Lung microvascular endothelial cell (primary cell): ENCODE measurements at regions not wholly inside any gene's neighbourhood (a gene's known extent, or its start where the extent isn't known, plus 50 kb on each side); places are given as distances from the start of the nearest gene placed in this dataset.

Source experiments
- DNase-seq, 2 donors: peaks; one replicate each; pipeline versions ENCODE4 v3.0.0 to v3.0.0-alpha.2; 2010; ENCODE audit warnings: low read depth in 2 of 2

DNA sequence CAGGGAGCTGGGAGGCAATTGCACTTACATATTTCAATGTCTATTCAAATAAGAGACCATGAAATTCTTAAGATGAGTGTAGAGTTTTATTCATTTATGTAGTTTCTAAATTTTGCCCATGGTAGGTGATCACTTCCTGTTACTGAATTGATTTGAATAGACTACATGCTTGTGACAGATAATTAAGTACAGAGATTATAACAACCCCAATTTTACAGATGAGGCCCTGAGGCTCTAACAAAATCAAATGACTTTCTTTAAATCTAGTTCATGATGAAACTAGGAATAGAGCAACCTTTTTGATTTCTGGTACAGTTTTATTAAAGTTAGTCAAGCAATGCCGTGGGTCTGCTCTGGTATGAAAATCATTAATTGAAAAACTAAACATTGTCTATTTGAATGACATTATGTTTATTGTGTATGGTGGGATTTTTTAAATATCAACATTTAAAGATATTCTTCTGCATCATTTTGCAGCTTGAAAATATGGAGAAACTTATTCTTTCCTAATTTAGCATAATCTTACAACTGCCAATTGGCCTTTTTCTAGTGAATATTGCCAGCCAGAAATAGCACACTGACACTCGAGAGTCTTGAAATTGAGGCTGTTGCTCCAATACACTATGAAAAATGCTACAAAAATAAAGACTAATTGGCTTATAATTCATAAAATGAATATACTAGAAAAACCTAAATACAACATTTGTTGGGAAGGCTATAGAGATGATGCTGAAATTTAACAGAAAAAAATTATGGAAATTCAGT, 308.9 kb downstream of the SLC6A15 start:
- DNase-seq: no peak

DNA sequence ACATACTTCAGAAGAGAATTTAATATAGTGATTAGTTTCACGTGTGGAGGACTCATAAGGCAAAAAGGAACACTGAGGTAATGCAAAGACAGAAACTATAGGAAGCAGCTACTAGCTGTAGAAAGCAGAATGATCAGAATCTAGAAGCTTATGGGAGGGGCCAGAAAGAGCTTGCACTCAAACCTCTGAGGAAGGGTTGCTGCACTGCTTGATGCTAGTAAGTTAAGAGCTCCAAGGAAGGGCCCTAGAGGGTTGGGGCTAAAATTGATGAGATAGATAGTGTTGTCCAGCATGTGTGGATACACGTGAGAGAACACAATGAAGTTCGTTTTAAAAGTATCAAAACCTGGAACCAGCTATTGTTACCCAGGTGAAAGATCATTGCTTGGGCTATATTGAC, 311.1 kb downstream of the SLC6A15 start:
- no peak for DNase-seq

DNA sequence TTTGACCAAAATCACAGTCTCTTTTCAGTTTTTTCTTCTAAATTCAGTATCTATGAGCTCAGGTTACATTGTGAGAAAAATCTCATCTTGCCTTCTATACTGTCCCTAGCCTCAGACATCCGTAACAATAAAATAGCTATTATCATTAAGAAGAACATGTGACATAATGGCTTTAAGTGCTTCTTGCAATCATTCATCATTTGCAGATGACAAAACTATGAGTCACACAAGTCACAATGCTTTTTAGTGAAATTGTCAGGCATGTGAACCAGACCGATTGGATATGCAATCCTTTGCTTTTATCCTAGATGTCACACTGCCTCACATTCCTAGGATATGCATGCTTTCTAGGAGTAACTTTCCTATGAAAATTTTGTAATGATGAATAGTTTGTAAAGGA, 313.1 kb downstream of the SLC6A15 start:
- DNase-seq: no peak

DNA sequence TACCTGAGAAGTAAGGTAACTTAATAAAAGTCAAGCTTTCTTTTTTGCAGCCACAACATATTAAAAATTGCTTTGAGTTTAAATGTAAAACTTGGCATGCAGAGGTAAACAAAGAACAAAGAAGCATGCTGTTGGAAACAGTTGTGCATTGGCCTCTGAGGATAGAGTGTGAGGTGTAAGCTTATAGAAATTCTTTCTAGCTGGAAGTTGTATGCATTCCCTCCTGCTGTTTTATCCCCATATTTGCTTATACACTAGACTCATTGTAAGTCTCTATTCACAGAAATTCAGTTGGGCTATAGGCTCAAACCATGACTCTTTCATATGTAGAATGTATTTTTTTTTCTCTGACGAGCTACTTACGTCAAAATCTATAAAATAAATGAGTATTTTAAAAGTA, 316.3 kb downstream of the SLC6A15 start:
- DNase-seq: no peak

DNA sequence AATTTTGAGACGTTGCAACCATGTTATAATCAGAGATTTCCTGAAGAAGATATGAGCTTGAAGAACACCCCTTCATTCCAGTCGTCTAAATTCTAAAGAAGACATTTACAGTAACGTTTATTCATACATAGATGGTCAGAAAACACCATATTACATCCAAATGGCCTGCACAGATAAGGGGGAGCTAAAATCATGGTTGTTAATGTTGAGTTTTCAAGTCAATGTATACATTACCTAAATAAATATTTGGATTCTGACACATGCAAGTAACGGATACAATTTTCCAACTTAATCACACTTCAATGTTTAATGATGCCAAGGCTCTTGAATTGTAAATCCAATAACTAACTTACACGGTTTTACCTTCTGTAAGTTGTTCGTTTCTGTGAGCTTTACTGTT, 318.4 kb downstream of the SLC6A15 start:
- no peak for DNase-seq

DNA sequence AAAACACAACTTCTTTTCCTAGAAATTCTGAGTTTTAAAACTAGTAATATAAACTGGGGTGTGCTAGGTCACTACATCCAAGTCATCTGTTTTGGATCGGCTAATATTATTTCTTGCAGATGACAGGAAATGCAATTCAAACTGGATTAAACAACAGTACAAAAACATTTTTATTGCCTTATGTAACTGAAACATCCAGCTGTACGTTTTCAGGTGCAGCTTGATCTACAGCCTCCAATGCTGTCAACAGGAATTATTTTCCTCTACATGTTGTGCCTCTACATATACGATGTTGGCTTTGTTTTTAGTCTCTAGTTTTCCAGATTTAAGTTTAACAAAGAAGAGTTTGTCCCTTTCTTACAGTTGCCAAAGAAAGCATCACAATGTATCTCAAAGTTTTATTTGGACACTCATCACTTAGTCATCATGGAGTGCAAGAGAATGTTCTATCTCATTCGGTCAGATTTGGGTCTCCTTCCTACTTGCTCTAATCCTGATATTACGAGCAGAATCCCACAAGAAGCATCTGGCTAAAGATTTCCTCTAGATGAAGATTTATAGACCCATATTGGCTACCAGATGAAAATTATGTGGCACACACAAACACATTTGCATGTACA, 326.7 kb downstream of the SLC6A15 start:
- no peak for DNase-seq

DNA sequence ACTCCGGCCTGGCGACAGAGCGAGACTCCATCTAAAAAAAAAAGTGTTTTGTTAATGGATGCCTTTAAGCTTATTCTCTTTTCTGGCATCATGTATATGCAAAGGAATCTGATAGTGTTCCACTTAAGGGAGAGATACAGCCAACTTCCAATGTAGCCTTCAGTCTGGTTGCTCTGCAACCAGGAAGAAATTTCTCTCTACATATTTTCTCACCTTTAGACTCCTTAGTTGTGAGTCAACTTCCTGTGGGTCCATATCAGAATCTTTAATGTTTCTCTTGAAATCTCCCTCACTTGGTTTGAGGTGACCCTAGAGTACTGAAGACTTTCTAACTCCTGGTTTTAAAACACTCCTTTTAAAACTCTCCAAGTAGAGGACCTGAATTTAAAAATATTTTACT, 340.4 kb downstream of the SLC6A15 start:
- DNase-seq: no peak

DNA sequence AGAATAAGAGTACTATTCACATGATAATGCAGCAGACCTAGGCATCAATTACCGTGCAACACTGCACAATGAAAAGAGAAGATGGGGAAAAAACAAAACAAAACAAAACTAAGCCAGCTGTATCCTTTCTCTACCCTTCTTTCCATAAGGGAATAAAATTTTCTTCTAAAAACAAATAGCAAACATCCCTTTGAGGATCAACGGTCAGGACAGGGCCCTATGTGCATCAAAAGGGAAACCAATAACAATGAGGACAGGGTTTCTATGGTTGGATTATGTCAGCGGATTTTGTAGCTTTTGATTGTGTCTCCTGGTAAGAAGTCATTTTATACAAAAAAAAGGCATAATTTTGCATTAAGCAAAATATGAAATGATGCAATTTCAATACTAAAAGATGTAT, 350.3 kb downstream of the SLC6A15 start:
- DNase-seq: no peak

DNA sequence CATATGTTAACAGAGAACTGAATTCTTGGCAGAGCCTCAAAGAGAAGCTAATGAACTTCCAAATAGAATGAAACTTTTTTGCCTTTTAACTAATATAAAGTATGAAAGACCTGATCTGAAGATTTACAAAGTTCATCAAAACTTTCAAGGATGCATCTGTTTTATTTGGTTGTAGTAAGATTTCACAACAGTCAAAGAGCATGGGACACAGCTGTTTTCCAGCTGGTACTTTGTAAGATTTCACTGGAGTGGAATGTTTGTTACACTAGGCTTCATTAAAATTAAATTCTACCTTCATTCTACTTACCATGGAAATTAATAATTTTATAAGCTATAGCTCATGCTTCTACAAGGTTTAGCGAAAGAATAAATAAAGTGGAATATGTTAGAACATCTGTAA, 351.2 kb downstream of the SLC6A15 start:
- no peak for DNase-seq

DNA sequence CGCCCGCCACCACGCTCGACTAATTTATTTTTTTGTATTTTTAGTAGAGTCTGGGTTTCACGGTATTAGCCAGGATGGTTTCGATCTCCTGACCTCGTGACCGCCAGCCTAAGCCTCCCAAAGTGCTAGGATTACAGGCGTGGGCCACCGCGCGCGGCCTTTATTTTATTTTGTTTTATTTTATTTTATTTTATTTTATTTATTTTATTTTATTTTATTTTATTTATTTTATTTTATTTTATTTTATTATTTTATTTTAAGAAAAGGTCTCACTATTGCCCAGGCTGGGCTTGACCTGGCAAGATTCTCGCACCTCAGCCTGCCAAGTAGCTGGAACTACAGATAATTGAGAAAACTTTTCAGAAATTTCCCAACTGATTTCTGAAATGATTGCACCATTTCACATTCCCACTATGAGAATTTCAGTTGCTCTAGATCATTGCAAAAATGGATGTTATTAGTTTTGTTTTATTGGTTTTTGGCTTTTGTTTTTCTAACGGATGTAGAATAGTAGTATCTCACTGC, 358.3 kb downstream of the SLC6A15 start:
- no peak for DNase-seq

DNA sequence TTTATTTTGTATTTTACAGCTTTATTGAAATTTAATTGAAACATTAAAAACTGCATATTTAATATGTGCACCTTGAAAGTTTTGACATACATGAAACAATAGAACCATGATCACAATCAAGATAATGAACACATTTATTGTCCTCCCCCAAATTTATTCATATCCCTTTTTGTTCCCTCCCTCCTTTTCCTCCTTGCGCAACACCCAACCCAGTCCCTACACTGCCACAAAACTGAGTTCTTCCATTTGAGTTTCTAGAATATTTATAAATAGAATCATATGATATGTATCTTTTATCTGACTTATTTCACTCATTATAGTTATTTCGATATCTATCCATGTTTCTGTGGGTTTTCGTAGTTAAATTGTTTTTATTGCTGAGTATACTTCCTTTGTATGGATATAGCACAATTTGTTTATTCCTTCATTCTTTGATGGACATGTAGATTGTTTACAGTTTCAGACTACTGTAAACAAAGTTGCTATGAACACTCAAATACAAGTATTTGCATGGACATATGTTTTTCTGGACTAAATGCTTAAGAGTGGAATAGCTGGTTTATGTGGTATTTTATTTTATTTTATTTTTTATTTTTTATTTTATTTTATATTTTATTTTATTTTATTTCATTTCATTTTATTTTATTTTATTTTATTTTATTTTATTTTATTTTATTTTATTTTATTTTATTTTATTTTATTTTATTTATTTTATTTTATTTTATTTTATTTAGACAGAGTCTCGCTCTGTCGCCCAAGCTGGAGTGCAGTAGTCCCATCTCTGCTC, 359.1 kb downstream of the SLC6A15 start:
- no peak for DNase-seq

DNA sequence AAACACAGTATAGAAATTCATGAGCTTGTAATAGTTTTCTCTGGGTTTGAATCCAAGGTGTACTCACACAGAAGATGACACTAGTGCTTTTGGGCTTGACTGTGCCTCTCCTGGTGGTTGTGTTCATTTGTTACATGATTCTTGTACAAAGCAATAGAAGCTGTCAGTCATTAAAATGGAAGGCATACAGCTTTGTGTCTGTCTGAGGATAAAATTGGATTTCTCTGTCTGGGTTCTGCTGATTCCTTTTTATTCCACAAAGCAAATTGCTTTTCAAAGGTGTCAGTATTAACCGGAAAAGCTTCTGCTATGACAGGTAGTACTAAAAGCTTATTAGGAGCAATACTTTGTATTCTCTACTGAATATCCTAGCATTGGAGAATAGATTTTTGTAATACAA, 361.2 kb downstream of the SLC6A15 start:
- no peak for DNase-seq

DNA sequence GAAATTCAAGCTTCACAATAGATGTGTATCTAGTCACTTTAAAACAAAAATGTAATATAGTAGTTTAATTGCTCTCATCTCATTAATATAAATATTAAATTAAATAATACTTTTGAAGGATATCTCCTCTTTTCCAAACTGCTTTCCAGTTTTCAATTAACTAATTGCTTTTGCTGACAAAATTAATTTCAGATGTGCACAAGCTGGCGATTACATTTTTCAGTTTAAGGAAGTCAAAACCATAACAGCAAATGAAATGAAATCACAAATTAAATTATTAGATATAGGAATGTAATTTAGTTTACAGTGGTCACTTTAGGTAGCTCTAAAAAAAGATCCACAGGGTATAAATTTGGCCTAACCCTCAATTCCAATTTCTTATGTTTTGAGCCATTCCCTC, 362.1 kb downstream of the SLC6A15 start:
- no peak for DNase-seq

DNA sequence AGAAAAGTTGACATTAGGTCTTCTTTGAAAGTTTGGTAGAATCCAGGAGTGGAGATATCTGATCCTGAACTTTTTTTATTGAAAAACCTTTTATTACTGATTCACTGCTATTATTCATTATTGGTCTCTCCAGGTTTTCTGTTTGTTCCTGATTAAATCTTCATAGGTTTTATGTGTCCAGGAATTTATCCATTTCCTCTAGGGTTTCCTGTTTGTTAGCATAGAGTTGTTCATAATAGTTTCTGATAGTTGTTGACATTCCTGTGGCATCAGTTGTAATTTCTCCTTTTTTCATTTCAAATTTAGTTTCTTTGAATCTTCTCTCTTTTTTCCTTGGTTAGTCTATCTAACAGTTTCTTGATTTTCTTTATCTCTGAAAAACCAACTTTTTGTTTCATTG, 370.3 kb downstream of the SLC6A15 start:
- DNase-seq: no peak

DNA sequence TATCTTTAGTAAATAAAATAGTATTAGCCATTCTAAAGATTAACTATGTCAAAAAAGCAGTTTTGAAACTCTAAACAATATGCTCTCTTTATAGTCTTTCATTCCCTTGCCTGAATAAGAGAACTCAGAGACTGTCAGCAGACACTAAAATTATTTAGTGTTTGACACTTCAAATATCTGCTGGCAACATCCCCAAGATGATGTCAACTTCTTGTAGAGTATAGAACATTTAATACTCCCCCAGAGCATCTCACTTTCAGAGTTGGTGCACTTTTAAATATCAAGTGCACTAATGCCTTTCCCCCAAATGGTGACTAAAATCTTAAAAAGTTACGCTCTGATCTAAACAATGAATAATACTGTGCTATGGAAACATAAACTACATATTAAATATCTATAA, 374.9 kb downstream of the SLC6A15 start:
- DNase-seq: no peak

DNA sequence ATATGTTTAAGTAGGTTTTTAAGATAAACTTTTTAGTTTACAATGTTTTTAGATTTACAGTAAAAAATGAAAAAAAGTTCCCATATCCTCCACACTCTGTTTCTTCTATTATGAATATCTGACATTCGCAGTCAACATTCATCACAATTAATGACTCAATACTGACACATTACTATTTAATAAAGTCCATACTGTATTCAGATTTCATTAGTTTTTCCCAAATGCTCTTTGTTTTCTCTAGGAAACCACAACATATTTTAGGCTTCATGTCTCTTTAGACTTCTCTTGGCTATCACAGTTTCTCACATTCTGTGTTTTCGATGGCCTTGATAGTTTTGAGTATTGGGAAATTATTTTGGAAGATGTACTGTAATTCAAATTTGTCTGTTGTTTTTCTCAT, 399.8 kb downstream of the SLC6A15 start:
- DNase-seq: no peak

DNA sequence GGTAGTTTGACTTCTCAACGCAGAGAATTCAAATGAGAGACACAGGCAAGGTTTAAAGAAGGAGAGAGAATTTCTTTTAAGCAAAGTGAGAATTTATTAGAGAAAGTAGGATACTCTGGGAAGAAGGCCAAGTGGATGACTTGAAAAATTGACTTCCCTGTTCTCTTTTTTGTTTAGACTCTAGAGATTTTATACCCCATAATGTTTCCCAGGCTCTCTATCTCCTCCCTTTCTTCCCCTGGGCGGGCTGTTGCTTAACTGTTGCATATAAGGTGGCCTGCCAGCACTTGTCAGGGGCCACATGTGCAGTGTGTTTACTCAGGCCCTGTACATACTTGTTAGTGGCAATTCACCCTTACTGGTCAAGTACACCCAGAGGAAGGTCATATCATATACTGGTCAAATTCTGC, 403.7 kb downstream of the SLC6A15 start:
- DNase-seq: no peak

DNA sequence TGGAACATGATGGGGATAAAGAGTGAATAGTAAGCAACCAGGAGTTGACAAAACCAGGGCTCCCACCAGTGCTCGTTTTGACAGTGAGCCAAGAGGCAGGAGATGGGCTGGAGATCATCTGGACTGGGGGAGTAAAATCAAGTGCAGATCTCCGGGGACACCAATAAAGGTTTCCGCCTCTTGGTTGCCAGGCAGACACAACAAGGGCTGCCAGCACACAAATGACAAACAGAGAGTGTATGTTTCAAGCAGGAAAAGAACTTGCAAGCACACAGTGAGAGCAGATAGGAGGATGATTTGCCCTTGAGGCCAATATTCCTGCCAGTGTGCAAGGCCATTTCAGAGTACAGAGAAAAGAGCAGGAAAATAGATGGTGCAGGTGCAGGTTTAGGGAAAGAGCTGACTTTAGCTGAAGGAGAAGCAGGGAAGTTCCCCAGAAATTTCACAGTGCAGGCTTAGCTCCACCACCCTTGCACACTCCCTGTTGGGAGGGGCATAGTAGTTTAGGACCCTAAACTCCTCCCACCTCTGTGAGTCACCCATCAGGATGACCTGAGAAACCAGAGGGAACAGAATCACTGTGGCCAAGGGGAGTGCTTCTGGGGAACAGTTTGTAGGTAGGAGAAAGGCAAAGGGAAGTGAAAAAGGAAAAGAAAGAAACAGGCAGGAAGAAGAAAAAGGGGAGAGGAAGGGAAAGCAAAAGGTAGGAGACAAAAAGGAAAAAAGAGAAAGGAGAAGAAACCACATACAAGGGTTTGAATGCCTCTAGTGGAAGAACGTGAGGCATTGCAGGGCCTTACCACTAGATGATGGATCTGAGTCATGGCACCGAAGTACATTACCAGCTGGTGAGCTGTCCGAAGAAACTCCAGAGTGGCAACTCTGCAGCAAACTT, 404.4 kb downstream of the SLC6A15 start:
- peak in 1 of 2 donors; percentile 8 for DNase-seq

DNA sequence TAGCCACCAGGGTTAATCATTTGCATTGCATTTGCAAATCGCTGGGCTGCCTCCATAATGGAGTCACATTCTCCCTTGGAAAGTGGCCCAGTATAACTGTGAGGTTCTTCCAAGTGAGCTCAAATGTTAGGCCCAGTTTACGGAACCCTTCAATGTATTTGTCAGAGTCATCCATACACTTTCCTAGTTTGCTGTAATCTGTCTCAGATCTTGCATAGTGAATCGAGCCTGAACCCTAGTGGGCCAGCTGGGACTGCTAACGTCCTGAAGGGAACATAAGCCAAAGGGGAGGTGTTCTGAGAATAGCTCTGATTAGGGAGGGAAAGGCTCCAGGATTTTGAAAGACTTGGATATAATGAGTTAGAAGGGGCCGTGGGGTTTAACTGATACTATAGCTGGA, 406.3 kb downstream of the SLC6A15 start:
- DNase-seq: no peak

DNA sequence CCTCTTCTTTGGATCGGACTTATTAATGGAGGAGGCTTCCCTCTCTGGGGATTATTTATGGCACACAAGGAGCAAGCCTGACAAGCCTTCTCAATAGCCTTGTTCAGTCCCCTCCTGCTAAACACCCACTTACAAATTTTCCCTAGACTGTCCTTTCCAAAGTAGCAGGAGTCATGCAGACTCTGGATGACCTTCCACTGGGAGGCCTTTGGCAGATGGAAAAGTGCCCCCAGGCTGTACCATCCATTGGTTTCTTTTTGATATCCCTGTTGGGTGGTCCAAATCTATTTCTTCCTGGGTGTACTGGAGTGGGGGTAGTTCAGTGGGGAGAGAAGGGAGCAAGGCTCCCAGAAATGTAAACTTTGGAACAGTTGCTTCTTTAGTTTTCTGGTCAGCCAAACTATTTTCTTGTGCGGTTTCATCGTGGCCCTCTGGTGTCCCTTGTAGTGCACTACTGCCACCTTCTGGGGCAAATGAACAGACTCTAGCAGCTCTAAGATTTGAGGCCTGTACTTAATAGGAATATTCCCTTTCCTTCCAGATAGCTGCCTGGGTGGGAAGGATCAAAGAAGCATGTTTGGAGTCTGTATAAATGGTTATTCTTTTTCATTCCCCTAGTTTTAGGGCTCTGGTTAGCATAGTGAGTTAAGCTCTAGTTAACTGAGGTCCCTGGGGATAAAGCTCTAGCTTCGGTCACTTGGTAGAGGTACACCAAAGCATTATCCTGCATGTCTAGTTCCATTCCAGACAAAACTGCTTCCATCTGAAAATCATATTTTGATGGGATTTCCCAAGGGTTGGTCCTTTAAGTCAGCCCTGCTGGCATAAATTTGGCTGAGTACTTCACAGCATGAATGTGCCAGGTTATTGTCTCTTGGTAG, 409.5 kb downstream of the SLC6A15 start:
- DNase-seq: peak; percentile 66 to 70
